Fibroblast of lung (primary cell): ENCODE measurements at regions not wholly inside any gene's neighbourhood (a gene's known extent, or its start where the extent isn't known, plus 50 kb on each side); places are given as distances from the start of the nearest gene placed in this dataset.

Source experiments
- EZH2 ChIP-seq: IDR thresholded peaks from 2 replicates; pipeline ENCODE4 v1.5.1; 2012; ENCODE audit warnings: low read length, control low read depth, mild to moderate bottlenecking; ENCODE audit errors: missing control alignments
- TF ChIP-seq, protein P1 (sequence below), 2 donors: IDR thresholded peaks in 1 of 2; conservative IDR thresholded peaks in 1 of 2; 1 replicate in 1 of 2; 2 replicates in 1 of 2; pipeline ENCODE4 v1.5.1; 2011 to 2012; ENCODE audit warnings: low read length in 2 of 2, control low read depth in 1 of 2, inconsistent platforms in 1 of 2, low read depth in 1 of 2, mild to moderate bottlenecking in 1 of 2

DNA sequence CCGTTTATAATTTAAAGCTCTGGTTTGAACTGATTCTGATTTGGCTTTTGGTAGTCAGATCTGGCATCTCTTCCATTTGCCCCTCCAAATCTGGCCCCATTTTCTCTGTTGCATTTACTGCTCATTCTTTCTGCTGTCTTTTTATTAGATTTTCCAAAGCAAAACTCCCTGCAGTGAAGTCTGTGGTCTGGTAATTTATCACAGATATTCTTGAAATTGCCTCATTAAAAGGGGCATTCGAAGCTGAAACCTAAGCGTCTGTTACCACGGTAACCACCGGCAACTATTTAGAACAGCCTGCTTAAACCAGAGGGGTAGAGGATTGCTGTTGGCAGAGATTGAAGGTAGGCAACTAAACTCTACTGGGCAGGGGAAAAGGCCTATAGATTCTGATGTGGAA lies 111.5 kb upstream of the UPP2 start:
- TF ChIP-seq, protein P1, sequence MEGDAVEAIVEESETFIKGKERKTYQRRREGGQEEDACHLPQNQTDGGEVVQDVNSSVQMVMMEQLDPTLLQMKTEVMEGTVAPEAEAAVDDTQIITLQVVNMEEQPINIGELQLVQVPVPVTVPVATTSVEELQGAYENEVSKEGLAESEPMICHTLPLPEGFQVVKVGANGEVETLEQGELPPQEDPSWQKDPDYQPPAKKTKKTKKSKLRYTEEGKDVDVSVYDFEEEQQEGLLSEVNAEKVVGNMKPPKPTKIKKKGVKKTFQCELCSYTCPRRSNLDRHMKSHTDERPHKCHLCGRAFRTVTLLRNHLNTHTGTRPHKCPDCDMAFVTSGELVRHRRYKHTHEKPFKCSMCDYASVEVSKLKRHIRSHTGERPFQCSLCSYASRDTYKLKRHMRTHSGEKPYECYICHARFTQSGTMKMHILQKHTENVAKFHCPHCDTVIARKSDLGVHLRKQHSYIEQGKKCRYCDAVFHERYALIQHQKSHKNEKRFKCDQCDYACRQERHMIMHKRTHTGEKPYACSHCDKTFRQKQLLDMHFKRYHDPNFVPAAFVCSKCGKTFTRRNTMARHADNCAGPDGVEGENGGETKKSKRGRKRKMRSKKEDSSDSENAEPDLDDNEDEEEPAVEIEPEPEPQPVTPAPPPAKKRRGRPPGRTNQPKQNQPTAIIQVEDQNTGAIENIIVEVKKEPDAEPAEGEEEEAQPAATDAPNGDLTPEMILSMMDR (conservative IDR thresholded peaks at IDR 0.05 in 1 of 2, IDR thresholded peaks at IDR 0.05 in 1 of 2; ENCODE audit: low read depth in 1 of 2, low read length in 2 of 2), result no peak
- TF ChIP-seq EZH2, result no peak
